GM10266 (cell line): ENCODE measurements at regions not wholly inside any gene's neighbourhood (a gene's known extent, or its start where the extent isn't known, plus 50 kb on each side); places are given as distances from the start of the nearest gene placed in this dataset.

Source experiments
- DNase-seq: peaks from one replicate; pipeline ENCODE4 v3.0.0; 2012; ENCODE audit errors: extremely low spot score
- CTCF ChIP-seq: IDR thresholded peaks from 2 replicates; pipeline ENCODE4 v1.5.1; 2012; ENCODE audit warnings: mild to moderate bottlenecking, low read depth; ENCODE audit not compliant: control insufficient read depth, insufficient read depth; ENCODE audit errors: missing control alignments

DNA sequence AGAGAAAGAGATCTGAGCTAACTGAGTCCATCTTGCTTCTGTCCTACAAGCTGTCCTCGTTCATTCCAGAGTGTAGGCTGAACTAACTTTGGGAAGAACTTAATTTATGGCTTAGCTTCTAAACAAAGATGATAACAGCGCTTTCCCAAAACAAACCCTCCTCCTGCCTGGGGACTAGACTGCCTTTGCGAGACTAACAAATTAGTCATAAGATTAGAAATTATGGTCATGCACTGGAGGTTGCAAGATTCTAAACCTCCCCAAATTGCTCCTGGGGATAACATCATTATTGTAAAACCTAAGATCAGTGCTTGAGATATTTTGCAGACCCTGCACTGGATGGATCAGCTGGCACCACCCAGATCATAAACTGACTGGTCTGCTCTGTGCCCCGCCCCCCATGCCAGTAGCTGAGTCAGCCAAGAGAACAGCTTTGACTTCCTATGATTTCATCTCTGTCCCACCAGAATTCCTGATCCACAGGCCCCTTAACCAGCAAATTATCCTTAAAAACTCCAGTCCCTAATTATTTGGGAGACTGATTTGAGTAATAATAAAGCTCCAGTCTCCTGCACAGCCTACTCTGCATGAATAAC is 883.3 kb downstream of the TRIML1 start:
- DNase-seq: no peak
- no peak for TF ChIP-seq CTCF

GRCh38 chr4:189029976-189030504 is 890.8 kb downstream of the TRIML1 start:
- DNase-seq: no peak
- TF ChIP-seq CTCF: no peak

GRCh38 chr4:189032606-189033338 is 893.5 kb downstream of the TRIML1 start:
- no peak for TF ChIP-seq CTCF
- DNase-seq: no peak

- DNase-seq: no peak
Measured at GRCh38 chr4:189033801-189034347, 894.6 kb downstream of the TRIML1 start.

DNA sequence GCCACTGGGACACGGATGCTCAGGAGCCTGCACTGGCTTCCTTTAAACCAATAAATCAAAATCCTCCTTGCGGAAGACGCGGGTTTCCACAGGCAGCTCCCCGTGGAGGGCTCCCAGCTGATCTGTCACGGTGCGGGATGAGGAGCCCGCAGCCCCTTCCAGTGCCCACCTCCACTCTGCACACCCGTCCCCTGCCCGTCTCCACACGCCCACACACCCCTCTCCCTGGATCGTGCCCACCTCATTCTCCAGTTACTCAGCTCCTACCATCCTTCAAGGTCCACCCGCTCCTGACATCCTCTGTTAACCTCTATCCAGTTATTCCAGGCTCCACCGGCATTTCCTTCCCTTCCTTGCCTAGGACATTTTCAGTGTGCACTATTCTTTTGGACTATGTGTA is 895.9 kb downstream of the TRIML1 start:
- no peak for TF ChIP-seq CTCF
- DNase-seq: no peak

More at GRCh38 chr4:189033801-189034347, 894.6 kb downstream of the TRIML1 start:
- no peak for TF ChIP-seq CTCF

DNA sequence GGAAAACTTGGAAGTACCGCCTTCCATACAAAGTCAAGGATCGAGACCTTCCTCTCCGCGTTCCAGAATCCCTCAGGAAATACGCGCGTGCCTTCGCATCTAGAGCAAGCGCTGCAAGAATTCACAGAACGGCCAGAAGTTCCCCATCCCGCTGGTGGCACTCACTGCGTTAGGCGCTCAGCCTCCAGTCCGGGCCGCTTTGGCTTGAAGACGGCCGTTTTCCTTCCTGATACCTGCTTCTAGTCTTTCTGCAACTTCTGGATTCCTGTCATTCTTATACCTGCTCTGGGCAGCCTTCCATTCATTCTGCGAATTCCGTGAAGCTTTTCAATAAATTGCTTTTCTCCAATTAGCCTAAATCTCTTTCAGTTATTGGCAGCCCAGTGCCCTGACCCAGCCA is 896.4 kb downstream of the TRIML1 start:
- no peak for DNase-seq
- TF ChIP-seq CTCF: no peak

GRCh38 chr4:189036906-189037305 is 897.7 kb downstream of the TRIML1 start:
- no peak for TF ChIP-seq CTCF
- DNase-seq: no peak
